ENCODE measurements at regions not wholly inside any gene's neighbourhood (a gene's known extent, or its start where the extent isn't known, plus 50 kb on each side); places are given as distances from the start of the nearest gene placed in this dataset.

- H3K27me3 Mint-ChIP-seq (ENCODE audit: low read depth), result no peaks in the 10 kb centered on the region
- Histone ChIP-seq H3K4ac (ENCODE audit: low read depth, low read length) (no peak overlapping the region), H4K20me1 (ENCODE audit: control insufficient read depth, insufficient read depth, insufficient read length) (no peaks in the 10 kb centered on the region), H3K18ac (ENCODE audit: insufficient read length, low read depth, low read length) (no peak overlapping the region), H4K91ac (ENCODE audit: insufficient read length, low read depth, low read length) (no peak overlapping the region), H2BK20ac (ENCODE audit: low read depth, low read length, poor library complexity, severe bottlenecking) (no peak overlapping the region), H3K27me3 (ENCODE audit: insufficient read depth, low read length) (no peaks in the 10 kb centered on the region), H3K79me1 (ENCODE audit: insufficient read depth, low read depth, low read length, poor library complexity, severe bottlenecking) (no peaks in the 10 kb centered on the region), H3K27ac (ENCODE audit: insufficient read length, low read depth, low read length) (no peak overlapping the region), H2AK5ac (ENCODE audit: insufficient read length, low read length) (no peak overlapping the region), H3K56ac (ENCODE audit: insufficient read length, low read depth, low read length) (no peak overlapping the region), H3K9ac (ENCODE audit: extremely low read depth, insufficient read length, low read length) (no peak overlapping the region), H2BK120ac (ENCODE audit: low read depth, low read length, poor library complexity, severe bottlenecking) (no peak overlapping the region), H3K9me3 (ENCODE audit: control insufficient read depth, low read depth, low read length) (no peaks in the 10 kb centered on the region), H4K8ac (replicated peaks; ENCODE audit: insufficient read length, low read depth, low read length) (no peak overlapping the region), H3K14ac (ENCODE audit: insufficient read depth, low read length) (no peak overlapping the region), H3K23me2 (ENCODE audit: insufficient read length, low read depth, low read length, poor library complexity, severe bottlenecking) (no peaks in the 10 kb centered on the region), H2BK15ac (ENCODE audit: low read depth, low read length) (no peak overlapping the region), H3K4me1 (ENCODE audit: insufficient read depth, low read length) (no peaks in the 10 kb centered on the region), H3K79me2 (ENCODE audit: insufficient read depth, low read length) (no peaks in the 10 kb centered on the region), H2BK12ac (ENCODE audit: insufficient read length, low read depth, low read length) (no peak overlapping the region), H2AFZ (ENCODE audit: low read length) (no peak overlapping the region), H3T11ph (ENCODE audit: low read length) (no peak overlapping the region), H3K4me2 (ENCODE audit: insufficient read depth, insufficient read length, low read length) (no peak overlapping the region), H4K5ac (ENCODE audit: insufficient read length, low read depth, low read length) (no peak overlapping the region), H3K23ac (ENCODE audit: insufficient read length, low read depth, low read length) (no peak overlapping the region), H2BK5ac (ENCODE audit: insufficient read length, low read length) (no peak overlapping the region)
- no peak overlapping the region for H3K27ac Mint-ChIP-seq
- H3K4me1 Mint-ChIP-seq, result no peaks in the 10 kb centered on the region
- H3K9me3 Mint-ChIP-seq, result no peaks in the 10 kb centered on the region
- no peak for TF ChIP-seq CTCF (conservative IDR thresholded peaks at IDR 0.05)
- no CpG with 5 or more reads among the region's 4 CpGs for WGBS (ENCODE audit: extremely low coverage, insufficient read length, low lambda C conversion rate)
- no peak overlapping the region for H3K4me3 Mint-ChIP-seq
- no peak for DNase-seq
- no peaks in the 10 kb centered on the region for H3K36me3 Mint-ChIP-seq (ENCODE audit: insufficient read depth in 1 of 3, low read depth in 3 of 3)
Measured at GRCh38 chr2:107361751-107362381, 464.8 kb upstream of the RGPD4 start.

All from H9 (cell line).